ENCODE measurements at regions not wholly inside any gene's neighbourhood (a gene's known extent, or its start where the extent isn't known, plus 50 kb on each side); places are given as distances from the start of the nearest gene placed in this dataset.
"Not testable (repeated sequence)": the region's sequence is repeated elsewhere in the genome, so short reads cannot be mapped to it uniquely, and the experiment has no call there.

GRCh38 chr15:20207607-20208006, 334.0 kb downstream of the GOLGA6L6 start:
- TF ChIP-seq EP300, POLR2AphosphoS5, CTCF, POLR2A (IDR thresholded peaks at IDR 0.05): not testable (repeated sequence)

Measured in upper lobe of left lung (tissue), 4 donors.